IMR-90 (cell line): ENCODE measurements at regions not wholly inside any gene's neighbourhood (a gene's known extent, or its start where the extent isn't known, plus 50 kb on each side); places are given as distances from the start of the nearest gene placed in this dataset.

ENCODE experiments used
- ATAC-seq: fragments of 200-7000 bp; cut with Tn5 transposase; 2 replicates; pipeline ENCODE4 v1.9.1; 2020; ENCODE audit warnings: low read depth, mild to moderate bottlenecking, moderate library complexity
- BruUV-seq: library from RNA; stranded (reverse); fragments of 400-500 nt; replicated peaks from 2 replicates; lab custom pipeline; 2021; lab: Mats Ljungman, UMichigan
- CTCF ChIA-PET: fragments of 300-600 bp; formaldehyde crosslinking; extraction: SDS; loops from one replicate; lab custom pipeline; 2021; ENCODE audit warnings: antibody characterized with exemption; lab: Yijun Ruan, JAX
- POLR2A ChIA-PET: fragments of 300-600 bp; sonication (Branson Sonifier 250); formaldehyde crosslinking; loops from one replicate; lab custom pipeline; 2022; ENCODE audit warnings: antibody characterized with exemption; ENCODE audit not compliant: unreplicated experiment; lab: Charles Lee
- DNase-seq: peaks from one replicate; pipeline ENCODE4 v3.0.0; 2013
- H2AFZ ChIP-seq: replicated peaks from 2 replicates; pipeline ENCODE3; 2013; ENCODE audit warnings: low read length, mild to moderate bottlenecking; ENCODE audit not compliant: poor library complexity
- H2AK5ac ChIP-seq: 2 replicates; pipeline ENCODE4 v1.6.1; 2013; ENCODE audit warnings: low read depth, low read length, inconsistent platforms
- H2AK9ac ChIP-seq: replicated peaks from 2 replicates; pipeline ENCODE3; 2013; ENCODE audit warnings: mild to moderate bottlenecking, low read depth, low read length, moderate library complexity; ENCODE audit not compliant: poor library complexity
- H2BK120ac ChIP-seq: 2 replicates; pipeline ENCODE4 v1.6.1; 2013; ENCODE audit warnings: low read depth, low read length, inconsistent platforms
- H2BK15ac ChIP-seq: 3 replicates; pipeline ENCODE4 v1.6.1; 2013; ENCODE audit warnings: low read depth, low read length, inconsistent platforms
- H2BK20ac ChIP-seq: 2 replicates; pipeline ENCODE4 v1.6.1; 2013; ENCODE audit warnings: low read depth, mild to moderate bottlenecking, inconsistent platforms, low read length, moderate library complexity
- H2BK5ac ChIP-seq: 2 replicates; pipeline ENCODE4 v1.6.1; 2013; ENCODE audit warnings: mild to moderate bottlenecking, low read depth, low read length, inconsistent platforms; ENCODE audit not compliant: poor library complexity, severe bottlenecking
- H3K14ac ChIP-seq: replicated peaks from 2 replicates; pipeline ENCODE4 v1.6.1; 2013; ENCODE audit warnings: low read depth, low read length, inconsistent platforms
- H3K18ac ChIP-seq: 2 replicates; pipeline ENCODE4 v1.6.1; 2013; ENCODE audit warnings: low read depth, low read length, control low read depth
- H3K23ac ChIP-seq: 2 replicates; pipeline ENCODE4 v1.6.1; 2013; ENCODE audit warnings: low read depth, low read length, inconsistent platforms
- H3K27ac ChIP-seq: 2 replicates; pipeline ENCODE4 v1.5.1; 2013; ENCODE audit warnings: mild to moderate bottlenecking, control low read depth, low read length; ENCODE audit not compliant: insufficient read depth
- H3K27me3 ChIP-seq: 2 replicates; pipeline ENCODE4 v1.6.1; 2013; ENCODE audit warnings: low read length; ENCODE audit not compliant: control insufficient read depth, insufficient read depth
- H3K36me3 ChIP-seq: 2 replicates; pipeline ENCODE4 v1.6.1; 2013; ENCODE audit warnings: low read length, mixed read lengths; ENCODE audit not compliant: control insufficient read depth, insufficient read depth
- H3K4ac ChIP-seq: 2 replicates; pipeline ENCODE4 v1.6.1; 2013; ENCODE audit warnings: low read depth, low read length, inconsistent platforms
- H3K4me1 ChIP-seq: 2 replicates; pipeline ENCODE4 v1.6.1; 2013; ENCODE audit warnings: low read length, mixed read lengths; ENCODE audit not compliant: control insufficient read depth, insufficient read depth
- H3K4me2 ChIP-seq: 2 replicates; pipeline ENCODE4 v1.6.1; 2013; ENCODE audit warnings: low read depth, mild to moderate bottlenecking, control low read depth, low read length, moderate library complexity
- H3K4me3 ChIP-seq: 2 replicates; pipeline ENCODE4 v1.5.1; 2013; ENCODE audit warnings: low read depth, mild to moderate bottlenecking, control low read depth, low read length, moderate library complexity; ENCODE audit not compliant: insufficient read depth
- H3K56ac ChIP-seq: 2 replicates; pipeline ENCODE4 v1.6.1; 2013; ENCODE audit warnings: low read length, inconsistent platforms; ENCODE audit not compliant: insufficient read depth; ENCODE audit errors: extremely low read depth
- H3K79me1 ChIP-seq, 2 experiments: 2 replicates each; pipeline ENCODE4 v1.6.1; 2013; ENCODE audit warnings: low read length in 2 of 2, inconsistent platforms in 1 of 2, low read depth in 1 of 2
- H3K9ac ChIP-seq: 2 replicates; pipeline ENCODE4 v1.6.1; 2013; ENCODE audit warnings: low read depth, low read length, control low read depth
- H3K9me1 ChIP-seq: 2 replicates; pipeline ENCODE4 v1.6.1; 2013; ENCODE audit warnings: low read length, inconsistent platforms; ENCODE audit not compliant: insufficient read depth
- H3K9me3 ChIP-seq: 2 replicates; pipeline ENCODE4 v1.6.1; 2013; ENCODE audit warnings: low read length; ENCODE audit not compliant: control insufficient read depth, insufficient read depth
- H4K20me1 ChIP-seq: 2 replicates; pipeline ENCODE4 v1.6.1; 2013; ENCODE audit warnings: low read length, inconsistent platforms; ENCODE audit not compliant: insufficient read depth
- H4K5ac ChIP-seq: 2 replicates; pipeline ENCODE4 v1.6.1; 2013; ENCODE audit warnings: mild to moderate bottlenecking, low read depth, low read length, control low read depth
- H4K8ac ChIP-seq, 2 experiments: 2 replicates each; pipeline ENCODE4 v1.6.1; 2013; ENCODE audit warnings: low read depth in 2 of 2, low read length in 2 of 2, control low read depth in 1 of 2, inconsistent platforms in 1 of 2
- H4K91ac ChIP-seq: 2 replicates; pipeline ENCODE4 v1.6.1; 2013; ENCODE audit warnings: low read depth, low read length, inconsistent platforms; ENCODE audit not compliant: insufficient read depth
- BHLHE40 ChIP-seq: fragments of 150-350 bp; IDR thresholded peaks from 2 replicates; pipeline ENCODE4 v1.6.1; 2016; ENCODE audit warnings: mild to moderate bottlenecking, low read depth, low read length
- CEBPB ChIP-seq: IDR thresholded peaks from 2 replicates; pipeline ENCODE4 v1.6.1; 2012; ENCODE audit warnings: low read depth, low read length, improper control_type of control experiment
- CHD1 ChIP-seq: IDR thresholded peaks from 2 replicates; pipeline ENCODE4 v1.6.1; 2012; ENCODE audit warnings: low read depth, low read length, improper control_type of control experiment
- CTCF ChIP-seq: conservative IDR thresholded peaks from 2 replicates; pipeline ENCODE4 v1.5.1; 2012; ENCODE audit warnings: mild to moderate bottlenecking, low read depth, low read length, improper control_type of control experiment
- ELK1 ChIP-seq: fragments of 150-350 bp; IDR thresholded peaks from 2 replicates; pipeline ENCODE4 v1.6.1; 2016; ENCODE audit warnings: low read depth, mild to moderate bottlenecking, low read length, moderate library complexity, borderline replicate concordance
- FOS ChIP-seq: fragments of 150-350 bp; IDR thresholded peaks from 2 replicates; pipeline ENCODE4 v1.6.1; 2016; ENCODE audit warnings: low read depth, low read length
- MAFK ChIP-seq: IDR thresholded peaks from 2 replicates; pipeline ENCODE4 v1.6.1; 2012; ENCODE audit warnings: low read depth, low read length, improper control_type of control experiment
- MAZ ChIP-seq: IDR thresholded peaks from 2 replicates; pipeline ENCODE4 v1.6.1; 2012; ENCODE audit warnings: low read depth, mild to moderate bottlenecking, low read length, improper control_type of control experiment, moderate library complexity, borderline replicate concordance
- MXI1 ChIP-seq: IDR thresholded peaks from 2 replicates; pipeline ENCODE4 v1.6.1; 2012; ENCODE audit warnings: low read depth, mild to moderate bottlenecking, low read length, moderate library complexity, borderline replicate concordance
- NFE2L2 ChIP-seq: fragments of 150-350 bp; IDR thresholded peaks from 2 replicates; pipeline ENCODE4 v1.6.1; 2016; ENCODE audit warnings: low read depth, mild to moderate bottlenecking, low read length
- POLR2A ChIP-seq: IDR thresholded peaks from 2 replicates; pipeline ENCODE4 v1.6.1; 2012; ENCODE audit warnings: mild to moderate bottlenecking, low read depth, low read length
- RFX5 ChIP-seq: IDR thresholded peaks from 2 replicates; pipeline ENCODE4 v1.8.0; 2012; ENCODE audit warnings: low read depth, mild to moderate bottlenecking, low read length, moderate library complexity
- SMC3 ChIP-seq: fragments of 150-350 bp; IDR thresholded peaks from 2 replicates; pipeline ENCODE4 v1.6.1; 2016; ENCODE audit warnings: low read depth, mild to moderate bottlenecking, antibody characterized with exemption, low read length, moderate library complexity
- USF2 ChIP-seq: fragments of 150-350 bp; IDR thresholded peaks from 2 replicates; pipeline ENCODE4 v1.6.1; 2017; ENCODE audit warnings: mild to moderate bottlenecking, antibody characterized with exemption, low read length, low read depth
- WGBS, 2 experiments: methylation state at CpG; one replicate each; pipeline versions ENCODE4 v1.1.5 to v1.1.7; 2013; ENCODE audit warnings: missing lambda C conversion rate in 2 of 2; ENCODE audit not compliant: insufficient read length in 1 of 2; ENCODE audit errors: extremely low coverage in 2 of 2; 5-methylcytosine and 5-hydroxymethylcytosine counted together
- dilution Hi-C: fragments of 300-500 bp; cut with HindIII; formaldehyde crosslinking; loops from one replicate; pipeline ENCODE4 v1.14.3; 2018; ENCODE audit warnings: low sequenced_read_pairs; ENCODE audit not compliant: unreplicated experiment
- in situ Hi-C: fragments of 300-500 bp; cut with MboI; formaldehyde crosslinking; loops from 3 replicates; pipeline ENCODE4 v1.14.3; 2019; ENCODE audit warnings: low sequenced_read_pairs, inconsistent platforms, mixed read lengths
- intact Hi-C: fragments of 100-400 bp; cut with micrococcal nuclease; formaldehyde crosslinking; loops from 2 replicates; pipeline ENCODE4 v1.10.0; 2022

- H3K4me3 ChIP-seq, result no peak overlapping the region
- no peak overlapping the region for H2BK120ac ChIP-seq
- ChIA-PET CTCF (no interaction called here), POLR2A (no interaction called here)
- H3K9me3 ChIP-seq, result peaks cover 12% of the 10 kb centered on the region
- H3K9me1 ChIP-seq, result no peaks in the 10 kb centered on the region
- H3K4me2 ChIP-seq, result no peak overlapping the region
- no peak for DNase-seq
- no peaks in the 10 kb centered on the region for H3K79me1 ChIP-seq
- in situ Hi-C loops (no loop called here), dilution Hi-C loops (no loop called here), intact Hi-C loops (no loop called here)
- no peak overlapping the region for H4K5ac ChIP-seq
- no peak overlapping the region for H3K14ac ChIP-seq
- H3K9ac ChIP-seq, result no peak overlapping the region
- no peak overlapping the region for H3K4ac ChIP-seq
- no peak overlapping the region for H2BK15ac ChIP-seq
- H3K4me1 ChIP-seq, result no peaks in the 10 kb centered on the region
- no peak overlapping the region; the same call in 1 of the 2 replicates for H3K56ac ChIP-seq
- H3K18ac ChIP-seq, result no peak overlapping the region
- no peak overlapping the region for H4K8ac ChIP-seq
- H2BK20ac ChIP-seq, result no peak overlapping the region
- H3K27me3 ChIP-seq, result no peaks in the 10 kb centered on the region
- whole genome bisulfite sequencing, 2 experiments, result no CpG with 5 or more reads among the region's 4 CpGs
- no peaks in the 10 kb centered on the region for H3K36me3 ChIP-seq
- no peak overlapping the region for H2AK9ac ChIP-seq
- no peak overlapping the region for H3K27ac ChIP-seq
- H2AFZ ChIP-seq, result no peak overlapping the region
- H4K20me1 ChIP-seq, result no peaks in the 10 kb centered on the region
- no peak overlapping the region for H3K23ac ChIP-seq
- TF ChIP-seq USF2, result no peak
- TF ChIP-seq CHD1, result no peak
- TF ChIP-seq CEBPB, result no peak
- TF ChIP-seq MAFK, result no peak
- TF ChIP-seq POLR2A, result no peak
- no peak for TF ChIP-seq RFX5
- TF ChIP-seq ELK1, result no peak
- no peak for TF ChIP-seq MAZ
- TF ChIP-seq SMC3, result no peak
- no peak for TF ChIP-seq FOS
- no peak for TF ChIP-seq NFE2L2
- TF ChIP-seq MXI1, result no peak
- TF ChIP-seq CTCF, result no peak
- TF ChIP-seq BHLHE40, result no peak
- no peak overlapping the region for H4K91ac ChIP-seq
- no TSS peak for BruUV-seq
- H2AK5ac ChIP-seq, result no peak overlapping the region
- H2BK5ac ChIP-seq, result no peak overlapping the region
- no peak for ATAC-seq
These were observed 440.8 kb downstream of the RMST start for GRCh38 chr12:97903356-97903755.
